ENCODE measurements at regions not wholly inside any gene's neighbourhood (a gene's known extent, or its start where the extent isn't known, plus 50 kb on each side); places are given as distances from the start of the nearest gene placed in this dataset.

GRCh38 chr13:104782741-104783140 lies 1716.5 kb upstream of the SLC10A2 start:
- no peak for TF ChIP-seq POLR2A (IDR thresholded peaks at IDR 0.05)
- no peak for TF ChIP-seq CTCF (IDR thresholded peaks at IDR 0.05)
